ENCODE measurements at regions not wholly inside any gene's neighbourhood (a gene's known extent, or its start where the extent isn't known, plus 50 kb on each side); places are given as distances from the start of the nearest gene placed in this dataset.

DNA sequence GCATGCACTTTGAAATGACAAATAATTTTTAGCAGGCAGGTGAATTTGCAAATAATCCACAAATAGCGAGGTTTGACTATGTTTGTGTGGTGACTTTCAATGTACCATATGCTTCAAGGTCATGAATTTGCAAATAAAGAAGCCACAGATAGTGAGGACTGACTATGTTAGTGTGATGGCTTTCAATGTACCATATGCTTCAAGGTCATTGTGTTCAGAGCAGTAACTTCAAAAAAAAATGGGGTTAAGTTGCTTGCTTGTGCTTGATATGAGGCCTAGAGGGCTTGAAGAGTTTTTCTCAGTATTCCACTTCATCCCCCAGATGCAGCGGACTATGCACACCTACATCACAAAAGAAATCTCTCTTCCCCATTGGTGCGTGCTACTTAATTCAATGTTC is 602.9 kb upstream of the LRRTM4 start:
- no peak for TF ChIP-seq ZFP30 (CRISPR knock-in tag; IDR thresholded peaks at IDR 0.05)
- no peak for ATAC-seq

DNA sequence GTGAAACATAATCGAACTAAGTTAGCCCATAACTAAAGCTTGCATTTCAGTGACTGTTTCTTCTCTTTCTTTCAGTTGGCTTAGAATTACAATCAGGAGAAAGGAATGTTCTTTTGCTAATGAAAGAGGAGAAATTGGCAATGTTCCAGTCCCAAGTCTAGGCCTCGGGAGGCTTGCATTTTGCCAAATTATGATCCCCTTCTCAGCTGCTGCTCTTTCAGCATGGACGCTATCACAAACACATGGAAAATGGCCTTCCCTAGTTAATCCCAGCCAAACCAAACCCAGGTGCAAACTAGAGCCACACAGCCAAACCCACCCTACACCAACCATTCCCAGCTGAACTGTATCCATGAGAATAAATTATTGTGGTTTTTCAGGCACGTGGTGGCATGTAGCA is 605.2 kb upstream of the LRRTM4 start:
- ATAC-seq, result no peak
- TF ChIP-seq ISL1 (CRISPR knock-in tag; IDR thresholded peaks at IDR 0.05) (no peak), ARNTL (CRISPR knock-in tag; IDR thresholded peaks at IDR 0.05; ENCODE audit: borderline replicate concordance, low read depth) (no peak), CSDC2 (CRISPR knock-in tag; IDR thresholded peaks at IDR 0.05) (no peak), ZFP3 (CRISPR knock-in tag; IDR thresholded peaks at IDR 0.05) (no peak), SNAI2 (CRISPR knock-in tag; IDR thresholded peaks at IDR 0.05) (no peak), PPARA (CRISPR knock-in tag; IDR thresholded peaks at IDR 0.05; ENCODE audit: borderline replicate concordance) (no peak), ZFP30 (CRISPR knock-in tag; IDR thresholded peaks at IDR 0.05) (no peak), TOX (CRISPR knock-in tag; IDR thresholded peaks at IDR 0.05; ENCODE audit: borderline replicate concordance) (no peak)
- TF ChIP-seq, protein P1, sequence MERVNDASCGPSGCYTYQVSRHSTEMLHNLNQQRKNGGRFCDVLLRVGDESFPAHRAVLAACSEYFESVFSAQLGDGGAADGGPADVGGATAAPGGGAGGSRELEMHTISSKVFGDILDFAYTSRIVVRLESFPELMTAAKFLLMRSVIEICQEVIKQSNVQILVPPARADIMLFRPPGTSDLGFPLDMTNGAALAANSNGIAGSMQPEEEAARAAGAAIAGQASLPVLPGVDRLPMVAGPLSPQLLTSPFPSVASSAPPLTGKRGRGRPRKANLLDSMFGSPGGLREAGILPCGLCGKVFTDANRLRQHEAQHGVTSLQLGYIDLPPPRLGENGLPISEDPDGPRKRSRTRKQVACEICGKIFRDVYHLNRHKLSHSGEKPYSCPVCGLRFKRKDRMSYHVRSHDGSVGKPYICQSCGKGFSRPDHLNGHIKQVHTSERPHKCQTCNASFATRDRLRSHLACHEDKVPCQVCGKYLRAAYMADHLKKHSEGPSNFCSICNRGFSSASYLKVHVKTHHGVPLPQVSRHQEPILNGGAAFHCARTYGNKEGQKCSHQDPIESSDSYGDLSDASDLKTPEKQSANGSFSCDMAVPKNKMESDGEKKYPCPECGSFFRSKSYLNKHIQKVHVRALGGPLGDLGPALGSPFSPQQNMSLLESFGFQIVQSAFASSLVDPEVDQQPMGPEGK (CRISPR knock-in tag; IDR thresholded peaks at IDR 0.05; ENCODE audit: borderline replicate concordance), result no peak
- TF ChIP-seq, protein P2, sequence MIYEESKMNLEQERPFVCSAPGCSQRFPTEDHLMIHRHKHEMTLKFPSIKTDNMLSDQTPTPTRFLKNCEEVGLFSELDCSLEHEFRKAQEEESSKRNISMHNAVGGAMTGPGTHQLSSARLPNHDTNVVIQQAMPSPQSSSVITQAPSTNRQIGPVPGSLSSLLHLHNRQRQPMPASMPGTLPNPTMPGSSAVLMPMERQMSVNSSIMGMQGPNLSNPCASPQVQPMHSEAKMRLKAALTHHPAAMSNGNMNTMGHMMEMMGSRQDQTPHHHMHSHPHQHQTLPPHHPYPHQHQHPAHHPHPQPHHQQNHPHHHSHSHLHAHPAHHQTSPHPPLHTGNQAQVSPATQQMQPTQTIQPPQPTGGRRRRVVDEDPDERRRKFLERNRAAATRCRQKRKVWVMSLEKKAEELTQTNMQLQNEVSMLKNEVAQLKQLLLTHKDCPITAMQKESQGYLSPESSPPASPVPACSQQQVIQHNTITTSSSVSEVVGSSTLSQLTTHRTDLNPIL (CRISPR knock-in tag; IDR thresholded peaks at IDR 0.05; ENCODE audit: low read depth), result no peak

DNA sequence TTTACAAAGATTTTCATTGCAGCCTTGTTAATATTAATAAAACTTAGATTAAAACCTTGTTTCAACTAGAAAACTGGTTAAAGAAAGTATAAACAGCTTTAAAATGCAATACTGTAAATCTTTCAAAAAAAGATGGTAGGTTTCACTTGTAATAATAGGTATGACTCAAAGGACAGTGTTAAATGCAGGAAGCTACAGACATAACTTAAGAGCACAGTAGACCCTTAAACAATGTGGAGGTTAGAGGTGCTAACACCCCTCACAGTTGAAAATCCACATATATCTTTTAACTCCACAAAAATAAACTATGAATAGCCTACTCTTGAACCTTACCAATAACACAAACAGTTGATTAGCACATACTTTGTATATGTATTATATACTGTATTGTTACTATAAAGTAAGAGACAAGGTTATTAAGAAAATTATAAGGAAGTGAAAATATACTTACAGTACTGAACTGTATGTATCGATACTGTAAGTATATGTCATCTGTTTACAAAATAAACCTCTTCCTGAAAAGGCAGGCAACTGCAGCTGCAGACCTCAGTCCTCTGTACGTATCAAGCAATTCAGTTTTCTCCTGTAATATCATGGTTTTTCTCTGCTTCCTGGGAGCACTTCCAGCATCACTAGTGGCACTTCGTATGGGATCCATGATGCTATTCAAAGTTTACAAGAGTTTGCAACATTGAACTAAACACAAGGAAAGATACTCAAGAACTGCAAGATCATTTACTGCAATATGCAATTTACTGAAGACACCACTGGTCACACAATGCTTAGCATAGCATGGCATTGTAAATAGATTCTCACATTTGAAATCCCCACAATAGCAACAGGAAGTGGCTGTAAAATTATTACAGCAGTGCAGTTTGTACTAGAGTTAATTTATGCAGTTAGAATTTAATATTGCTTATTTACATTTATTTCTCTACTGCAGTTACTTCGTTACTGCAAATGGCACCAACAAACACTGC is 610.5 kb upstream of the LRRTM4 start:
- ATAC-seq, result no peak
- TF ChIP-seq BACH2 (CRISPR knock-in tag; IDR thresholded peaks at IDR 0.05; ENCODE audit: borderline replicate concordance) (no peak), SNAI2 (CRISPR knock-in tag; IDR thresholded peaks at IDR 0.05) (no peak), ZC3H10 (CRISPR knock-in tag; IDR thresholded peaks at IDR 0.05) (no peak), ZFP3 (CRISPR knock-in tag; IDR thresholded peaks at IDR 0.05) (no peak), TOX (CRISPR knock-in tag; IDR thresholded peaks at IDR 0.05; ENCODE audit: borderline replicate concordance) (no peak), ZNF8 (CRISPR knock-in tag; IDR thresholded peaks at IDR 0.05) (no peak), ESRRG (CRISPR knock-in tag; IDR thresholded peaks at IDR 0.05) (no peak)
- TF ChIP-seq, protein P1 (CRISPR knock-in tag; IDR thresholded peaks at IDR 0.05; ENCODE audit: borderline replicate concordance), result no peak
- TF ChIP-seq, protein P2 (CRISPR knock-in tag; IDR thresholded peaks at IDR 0.05; ENCODE audit: low read depth), result no peak

DNA sequence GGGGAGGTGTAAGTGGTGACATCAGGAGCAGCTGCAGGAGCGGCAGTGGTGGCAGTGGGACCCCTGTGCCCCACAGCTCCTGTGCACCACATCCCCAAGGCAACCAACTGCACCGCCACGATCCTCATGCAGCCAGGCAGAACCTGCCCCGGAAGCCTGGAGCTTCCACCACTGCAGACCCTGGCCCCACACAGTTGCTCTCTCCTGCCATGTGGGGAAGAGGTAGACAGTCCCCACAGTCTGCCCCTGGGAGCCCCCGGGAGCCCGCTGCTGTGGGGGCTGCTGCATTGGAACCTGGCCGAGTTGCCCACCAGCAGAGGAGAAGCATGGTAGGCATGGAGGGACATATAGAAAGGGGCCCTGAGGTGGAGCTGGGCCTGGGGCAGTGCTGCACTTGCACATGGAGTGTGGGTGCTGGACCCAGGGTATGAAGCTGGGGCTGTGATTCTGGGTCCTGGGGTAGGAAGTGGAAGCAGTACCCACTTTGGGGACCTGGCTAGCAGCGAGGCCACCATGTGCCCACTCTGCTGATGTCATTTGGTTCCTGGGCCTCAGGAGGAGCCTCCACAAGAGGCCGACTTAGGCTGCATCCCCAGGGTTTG is 623.3 kb upstream of the LRRTM4 start:
- TF ChIP-seq, protein P3, sequence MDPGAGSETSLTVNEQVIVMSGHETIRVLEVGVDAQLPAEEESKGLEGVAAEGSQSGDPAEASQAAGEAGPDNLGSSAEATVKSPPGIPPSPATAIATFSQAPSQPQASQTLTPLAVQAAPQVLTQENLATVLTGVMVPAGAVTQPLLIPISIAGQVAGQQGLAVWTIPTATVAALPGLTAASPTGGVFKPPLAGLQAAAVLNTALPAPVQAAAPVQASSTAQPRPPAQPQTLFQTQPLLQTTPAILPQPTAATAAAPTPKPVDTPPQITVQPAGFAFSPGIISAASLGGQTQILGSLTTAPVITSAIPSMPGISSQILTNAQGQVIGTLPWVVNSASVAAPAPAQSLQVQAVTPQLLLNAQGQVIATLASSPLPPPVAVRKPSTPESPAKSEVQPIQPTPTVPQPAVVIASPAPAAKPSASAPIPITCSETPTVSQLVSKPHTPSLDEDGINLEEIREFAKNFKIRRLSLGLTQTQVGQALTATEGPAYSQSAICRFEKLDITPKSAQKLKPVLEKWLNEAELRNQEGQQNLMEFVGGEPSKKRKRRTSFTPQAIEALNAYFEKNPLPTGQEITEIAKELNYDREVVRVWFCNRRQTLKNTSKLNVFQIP (CRISPR knock-in tag; IDR thresholded peaks at IDR 0.05; ENCODE audit: borderline replicate concordance, low read depth), result no peak
- TF ChIP-seq RARB (CRISPR knock-in tag; IDR thresholded peaks at IDR 0.05) (no peak), ZNF8 (CRISPR knock-in tag; IDR thresholded peaks at IDR 0.05) (no peak), TCF4 (CRISPR knock-in tag; IDR thresholded peaks at IDR 0.05; ENCODE audit: borderline replicate concordance) (no peak), GLIS3 (CRISPR knock-in tag; IDR thresholded peaks at IDR 0.05) (no peak), ESRRG (CRISPR knock-in tag; IDR thresholded peaks at IDR 0.05) (no peak), ZNF70 (CRISPR knock-in tag; IDR thresholded peaks at IDR 0.05) (no peak), TOX (CRISPR knock-in tag; IDR thresholded peaks at IDR 0.05; ENCODE audit: borderline replicate concordance) (no peak)
- TF ChIP-seq, protein P1 (CRISPR knock-in tag; IDR thresholded peaks at IDR 0.05; ENCODE audit: borderline replicate concordance), result no peak
- no peak for ATAC-seq

All from SK-N-SH treated with all-trans-retinoic acid at 6 μM for 48 hours (cell line).